ENCODE measurements at regions not wholly inside any gene's neighbourhood (a gene's known extent, or its start where the extent isn't known, plus 50 kb on each side); places are given as distances from the start of the nearest gene placed in this dataset.

GRCh38 chr4:163773940-163774339, 279.4 kb downstream of the TMA16 start (continued):
- TF ChIP-seq GABPA (IDR thresholded peaks at IDR 0.05; ENCODE audit: borderline replicate concordance, insufficient read depth, low read length) (no peak), RAD21 (IDR thresholded peaks at IDR 0.05 in 1 of 2, conservative IDR thresholded peaks at IDR 0.05 in 1 of 2; ENCODE audit: low read depth in 2 of 2, low read length in 2 of 2) (no peak), EP300 (IDR thresholded peaks at IDR 0.05; ENCODE audit: borderline replicate concordance in 1 of 2, low read depth in 2 of 2, low read length in 2 of 2) (no peak)

Data from H1 (cell line).